SU-DHL-6 (cell line): ENCODE measurements at regions not wholly inside any gene's neighbourhood (a gene's known extent, or its start where the extent isn't known, plus 50 kb on each side); places are given as distances from the start of the nearest gene placed in this dataset.

Source experiments
- H2AFZ ChIP-seq: fragments of 200-600 bp; sonication (generic); 2 replicates; pipeline ENCODE4 v1.6.1; 2014; ENCODE audit warnings: low read depth, mild to moderate bottlenecking, moderate library complexity, mixed read lengths, antibody characterized with exemption, low read length; ENCODE audit not compliant: severe bottlenecking
- H3F3A ChIP-seq: fragments of 200-600 bp; shearing (Covaris generic); 2 replicates; pipeline ENCODE4 v1.6.0; 2016; ENCODE audit warnings: antibody characterized with exemption, mild to moderate bottlenecking; ENCODE audit not compliant: insufficient read depth
- H3K27ac ChIP-seq: fragments of 200-600 bp; sonication (generic); 2 replicates; pipeline ENCODE4 v1.5.1; 2016; ENCODE audit warnings: low read depth, mild to moderate bottlenecking, low read length, moderate library complexity, mixed read lengths
- H3K27me3 ChIP-seq: fragments of 200-600 bp; sonication (generic), shearing (Covaris generic); 2 replicates; pipeline ENCODE4 v1.6.0; 2014; ENCODE audit warnings: mild to moderate bottlenecking, low read length
- H3K36me3 ChIP-seq: fragments of 200-600 bp; sonication (generic); 2 replicates; pipeline ENCODE4 v1.6.1; 2014; ENCODE audit warnings: mild to moderate bottlenecking, low read length, mixed read lengths
- H3K4me2 ChIP-seq: fragments of 300-600, 200-600 bp; shearing (Covaris generic), sonication (generic); 2 replicates; pipeline ENCODE4 v1.6.0; 2014; ENCODE audit warnings: low read length, low read depth, mild to moderate bottlenecking; ENCODE audit not compliant: poor library complexity, severe bottlenecking
- H3K4me3 ChIP-seq: fragments of 200-600 bp; sonication (generic); 2 replicates; pipeline ENCODE4 v1.5.1; 2014; ENCODE audit warnings: antibody characterized with exemption, low read length, mild to moderate bottlenecking, mixed read lengths; ENCODE audit not compliant: insufficient read depth, poor library complexity, severe bottlenecking
- H3K79me2 ChIP-seq: fragments of 200-600 bp; sonication (generic); 2 replicates; pipeline ENCODE4 v1.6.1; 2014; ENCODE audit warnings: mild to moderate bottlenecking, low read length, moderate library complexity; ENCODE audit not compliant: insufficient read depth
- H3K9ac ChIP-seq: fragments of 200-600 bp; sonication (generic); 2 replicates; pipeline ENCODE4 v1.7.0; 2014; ENCODE audit warnings: mild to moderate bottlenecking, low read length
- H3K9me2 ChIP-seq: fragments of 200-600 bp; sonication (generic); replicated peaks from 2 replicates; pipeline ENCODE4 v1.6.1; 2014; ENCODE audit warnings: low read length; ENCODE audit not compliant: insufficient read depth
- H3K9me3 ChIP-seq: fragments of 200-600 bp; sonication (generic); 2 replicates; pipeline ENCODE4 v1.6.1; 2014; ENCODE audit warnings: low read length, mixed read lengths; ENCODE audit not compliant: insufficient read depth
- H4K20me1 ChIP-seq: fragments of 200-600 bp; sonication (generic); 2 replicates; pipeline ENCODE4 v1.6.1; 2014; ENCODE audit warnings: low read depth, mild to moderate bottlenecking, antibody characterized with exemption, low read length, moderate library complexity, mixed read lengths
- EZH2phosphoT487 ChIP-seq: fragments of 200-600 bp; sonication (generic), shearing (Covaris generic); conservative IDR thresholded peaks from 2 replicates; pipeline ENCODE4 v1.6.1; 2018; ENCODE audit warnings: mild to moderate bottlenecking, antibody characterized with exemption, low read length, moderate library complexity, mixed read lengths
- TF ChIP-seq, protein P1 (sequence below): fragments of 200-600 bp; sonication (generic); IDR thresholded peaks from one replicate; pipeline ENCODE4 v1.5.1; 2017; ENCODE audit warnings: antibody characterized with exemption, mild to moderate bottlenecking, low read length, moderate library complexity; ENCODE audit not compliant: insufficient read depth, poor library complexity, severe bottlenecking

DNA sequence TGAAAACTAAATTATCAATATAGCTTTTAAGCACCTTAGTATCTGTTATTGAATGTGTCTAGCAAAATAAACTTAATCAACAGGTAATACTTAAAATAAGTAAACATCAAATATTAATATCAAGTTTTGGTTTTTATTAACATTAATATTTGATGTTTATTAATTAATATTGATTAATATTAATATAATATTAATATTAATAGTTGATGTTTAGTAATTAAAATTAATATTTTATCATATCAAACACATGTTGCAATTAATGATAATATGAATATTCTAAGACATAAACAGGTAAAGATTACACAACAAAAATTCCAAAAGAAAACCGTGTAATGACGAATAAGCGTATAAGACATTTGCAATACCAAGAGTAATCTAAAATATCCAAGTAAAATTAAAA is 222.8 kb upstream of the PRR20A start:
- Histone ChIP-seq H3K4me3 (no peak overlapping the region), H3F3A (no peaks in the 10 kb centered on the region), H3K9ac (no peak overlapping the region), H2AFZ (no peak overlapping the region), H3K27me3 (no peaks in the 10 kb centered on the region), H3K4me2 (no peak overlapping the region), H3K36me3 (no peaks in the 10 kb centered on the region; the same call in 1 of the 2 replicates), H3K27ac (no peak overlapping the region), H3K9me3 (no peaks in the 10 kb centered on the region), H3K79me2 (no peaks in the 10 kb centered on the region), H4K20me1 (no peaks in the 10 kb centered on the region), H3K9me2 (no peaks in the 10 kb centered on the region)
- TF ChIP-seq EZH2phosphoT487, result no peak
- TF ChIP-seq, protein P1, sequence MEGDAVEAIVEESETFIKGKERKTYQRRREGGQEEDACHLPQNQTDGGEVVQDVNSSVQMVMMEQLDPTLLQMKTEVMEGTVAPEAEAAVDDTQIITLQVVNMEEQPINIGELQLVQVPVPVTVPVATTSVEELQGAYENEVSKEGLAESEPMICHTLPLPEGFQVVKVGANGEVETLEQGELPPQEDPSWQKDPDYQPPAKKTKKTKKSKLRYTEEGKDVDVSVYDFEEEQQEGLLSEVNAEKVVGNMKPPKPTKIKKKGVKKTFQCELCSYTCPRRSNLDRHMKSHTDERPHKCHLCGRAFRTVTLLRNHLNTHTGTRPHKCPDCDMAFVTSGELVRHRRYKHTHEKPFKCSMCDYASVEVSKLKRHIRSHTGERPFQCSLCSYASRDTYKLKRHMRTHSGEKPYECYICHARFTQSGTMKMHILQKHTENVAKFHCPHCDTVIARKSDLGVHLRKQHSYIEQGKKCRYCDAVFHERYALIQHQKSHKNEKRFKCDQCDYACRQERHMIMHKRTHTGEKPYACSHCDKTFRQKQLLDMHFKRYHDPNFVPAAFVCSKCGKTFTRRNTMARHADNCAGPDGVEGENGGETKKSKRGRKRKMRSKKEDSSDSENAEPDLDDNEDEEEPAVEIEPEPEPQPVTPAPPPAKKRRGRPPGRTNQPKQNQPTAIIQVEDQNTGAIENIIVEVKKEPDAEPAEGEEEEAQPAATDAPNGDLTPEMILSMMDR, result no peak

DNA sequence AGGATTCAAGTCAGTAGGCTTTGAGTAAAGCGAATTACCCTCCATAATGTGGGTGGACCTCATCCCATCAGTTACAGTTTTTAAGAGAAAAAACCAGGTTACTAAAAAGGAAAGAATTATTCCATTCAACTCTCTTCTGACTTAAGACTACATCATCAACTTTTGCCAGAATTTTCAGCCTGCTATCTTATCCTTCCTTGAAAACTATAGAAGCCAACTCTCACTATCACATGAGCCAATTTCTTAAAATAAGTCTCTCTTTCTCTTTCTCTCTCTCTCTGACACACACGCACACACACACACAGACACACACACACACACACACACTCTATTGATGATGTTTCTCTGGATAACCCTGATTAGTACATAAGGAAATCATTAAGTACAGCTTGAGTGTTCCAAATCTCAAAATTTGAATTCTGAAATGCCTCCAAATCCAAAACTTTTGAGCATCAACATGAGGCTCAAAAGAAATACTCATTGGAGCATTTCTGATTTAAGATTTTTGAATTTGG is 217.0 kb upstream of the PRR20A start:
- H2AFZ ChIP-seq, result no peak overlapping the region
- H3F3A ChIP-seq, result no peaks in the 10 kb centered on the region
- H3K9me2 ChIP-seq, result no peaks in the 10 kb centered on the region
- no peaks in the 10 kb centered on the region for H3K9me3 ChIP-seq
- no peak overlapping the region for H3K4me3 ChIP-seq
- H4K20me1 ChIP-seq, result no peaks in the 10 kb centered on the region
- no peaks in the 10 kb centered on the region for H3K79me2 ChIP-seq
- no peak overlapping the region for H3K9ac ChIP-seq
- no peak overlapping the region for H3K4me2 ChIP-seq
- TF ChIP-seq EZH2phosphoT487, result no peak
- TF ChIP-seq, protein P1, result no peak
- no peaks in the 10 kb centered on the region for H3K27me3 ChIP-seq
- no peaks in the 10 kb centered on the region for H3K36me3 ChIP-seq
- no peak overlapping the region for H3K27ac ChIP-seq

DNA sequence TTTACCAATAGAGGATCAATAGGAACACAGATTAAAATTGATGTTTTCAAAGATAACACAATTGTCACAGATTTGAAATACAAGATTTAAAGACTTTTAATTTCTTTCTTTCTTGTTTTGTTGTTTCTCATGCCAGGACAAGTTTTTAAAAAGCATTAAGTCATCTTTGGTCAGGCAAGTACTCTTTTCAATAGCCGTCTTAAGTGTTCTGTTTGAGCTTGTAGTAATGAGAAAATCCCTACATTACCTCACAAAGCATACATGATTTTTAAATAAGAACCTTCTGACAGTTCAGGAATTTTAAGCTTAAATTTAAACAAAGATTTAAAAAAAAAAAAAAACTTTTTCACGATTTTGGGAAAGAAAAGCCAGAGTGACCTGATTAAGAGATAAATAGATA is 216.3 kb upstream of the PRR20A start:
- H3K9me3 ChIP-seq, result no peaks in the 10 kb centered on the region
- no peaks in the 10 kb centered on the region for H3K79me2 ChIP-seq
- H3K4me2 ChIP-seq, result no peak overlapping the region
- H3K36me3 ChIP-seq, result no peaks in the 10 kb centered on the region
- TF ChIP-seq, protein P1, result no peak
- TF ChIP-seq EZH2phosphoT487, result no peak
- no peak overlapping the region for H3K9ac ChIP-seq
- no peak overlapping the region for H3K4me3 ChIP-seq
- H3K27ac ChIP-seq, result no peak overlapping the region
- H4K20me1 ChIP-seq, result no peaks in the 10 kb centered on the region
- H2AFZ ChIP-seq, result no peak overlapping the region
- H3K9me2 ChIP-seq, result no peaks in the 10 kb centered on the region
- no peaks in the 10 kb centered on the region for H3K27me3 ChIP-seq
- no peaks in the 10 kb centered on the region for H3F3A ChIP-seq
